ENCODE measurements at regions not wholly inside any gene's neighbourhood (a gene's known extent, or its start where the extent isn't known, plus 50 kb on each side); places are given as distances from the start of the nearest gene placed in this dataset.

- intact Hi-C loops (cut with DNase I) = no loop called here
- no peak for DNase-seq
- no peak for ATAC-seq
Measured at GRCh38 chr18:76658627-76659026, 163.6 kb upstream of the ZNF516 start.

GRCh38 chr18:76657911-76658470 is 162.9 kb upstream of the ZNF516 start:
- no peak for DNase-seq
- no peak for ATAC-seq
- intact Hi-C loops (cut with DNase I) = no loop called here

- intact Hi-C loops (cut with DNase I) = no loop called here
- DNase-seq (no peak), ATAC-seq (no peak)
Measured at GRCh38 chr18:76656925-76657827, 162.1 kb upstream of the ZNF516 start.

GRCh38 chr18:76654577-76654976 is 159.5 kb upstream of the ZNF516 start:
- intact Hi-C loops (cut with DNase I) = no loop called here
- DNase-seq = no peak
- ATAC-seq = no peak

- no peak for ATAC-seq
- DNase-seq = no peak
Measured at GRCh38 chr18:76647322-76647721, 152.3 kb upstream of the ZNF516 start.

GRCh38 chr18:76644580-76644979 is 149.5 kb upstream of the ZNF516 start:
- ATAC-seq (no peak), DNase-seq (no peak)
- intact Hi-C loops (cut with DNase I) = no loop called here

More at GRCh38 chr18:76647322-76647721, 152.3 kb upstream of the ZNF516 start:
- intact Hi-C loops (cut with DNase I) = no loop called here

GRCh38 chr18:76643996-76644395 is 149.0 kb upstream of the ZNF516 start:
- ATAC-seq (no peak), DNase-seq (no peak)
- intact Hi-C loops (cut with DNase I) = no loop called here

GRCh38 chr18:76643199-76643598 is 148.2 kb upstream of the ZNF516 start:
- no peak for DNase-seq
- intact Hi-C loops (cut with DNase I) = no loop called here
- ATAC-seq = no peak

GRCh38 chr18:76640438-76640837 is 145.4 kb upstream of the ZNF516 start:
- intact Hi-C loops (cut with DNase I) = no loop called here
- ATAC-seq = no peak
- no peak for DNase-seq

GRCh38 chr18:76634564-76634963 is 139.5 kb upstream of the ZNF516 start:
- intact Hi-C loops (cut with DNase I) = no loop called here
- DNase-seq (no peak), ATAC-seq (no peak)

- intact Hi-C loops (cut with DNase I) = no loop called here
- no peak for ATAC-seq
Measured at GRCh38 chr18:76633588-76634269, 138.7 kb upstream of the ZNF516 start.

GRCh38 chr18:76627444-76627843 is 132.4 kb upstream of the ZNF516 start:
- ATAC-seq (no peak), DNase-seq (no peak)
- intact Hi-C loops (cut with DNase I) = loop anchor here in 1 of 2 donors (10.0 kb wide), 1 partner anchor 223 kb away; no protein-coding TSS in a partner anchor

More at GRCh38 chr18:76633588-76634269, 138.7 kb upstream of the ZNF516 start:
- no peak for DNase-seq

GRCh38 chr18:76626991-76627390 is 131.9 kb upstream of the ZNF516 start:
- ATAC-seq = no peak
- intact Hi-C loops (cut with DNase I) = loop anchor here in 1 of 2 donors (10.0 kb wide), 1 partner anchor 222 kb away; no protein-coding TSS in a partner anchor
- DNase-seq = no peak

- ATAC-seq (no peak), DNase-seq (no peak)
- intact Hi-C loops (cut with DNase I) = loop anchor here in 1 of 2 donors (10.0 kb wide), 1 partner anchor 218 kb away; no protein-coding TSS in a partner anchor
Measured at GRCh38 chr18:76622651-76623050, 127.6 kb upstream of the ZNF516 start.

GRCh38 chr18:76621782-76622495 is 126.9 kb upstream of the ZNF516 start:
- intact Hi-C loops (cut with DNase I) = loop anchor here (2.0 to 10.0 kb wide), 3 partner anchors 57 to 223 kb away; no protein-coding TSS in a partner anchor
- DNase-seq (no peak), ATAC-seq (peak in 1 of 2 donors; percentile 8)

GRCh38 chr18:76621226-76621625 is 126.2 kb upstream of the ZNF516 start:
- DNase-seq (no peak), ATAC-seq (no peak)
- intact Hi-C loops (cut with DNase I) = loop anchor here (2.0 to 10.0 kb wide), 3 partner anchors 56 to 222 kb away; no protein-coding TSS in a partner anchor

- intact Hi-C loops (cut with DNase I) = loop anchor here (2.0 to 10.0 kb wide), 3 partner anchors 56 to 222 kb away; no protein-coding TSS in a partner anchor
- DNase-seq = peak; percentile 68
Measured at GRCh38 chr18:76620321-76621170, 125.5 kb upstream of the ZNF516 start.

More at GRCh38 chr18:76620321-76621170, 125.5 kb upstream of the ZNF516 start:
- ATAC-seq = peak; percentile 83 to 88

Measured in left cardiac atrium (tissue), 4 donors.